ENCODE measurements at regions not wholly inside any gene's neighbourhood (a gene's known extent, or its start where the extent isn't known, plus 50 kb on each side); places are given as distances from the start of the nearest gene placed in this dataset.

- no peaks in the 10 kb centered on the region for H3K27me3 ChIP-seq
- H3K9me3 ChIP-seq (ENCODE audit: low read depth): no peaks in the 10 kb centered on the region
- DNase-seq (ENCODE audit: low spot score): no peak
- no peaks in the 10 kb centered on the region for H4K20me1 ChIP-seq (ENCODE audit: insufficient read depth, poor library complexity, severe bottlenecking)
- 94% methylated on average over 6 of the region's 6 CpGs for WGBS (ENCODE audit: low lambda C conversion rate, missing lambda C conversion rate)
- H3K36me3 ChIP-seq (replicated peaks; ENCODE audit: insufficient read depth, low read depth): no peaks in the 10 kb centered on the region
- H3K4me2 ChIP-seq: no peak overlapping the region
- no peaks in the 10 kb centered on the region for H3K79me2 ChIP-seq
- peaks cover 4% of the 10 kb centered on the region for H3K4me1 ChIP-seq (ENCODE audit: insufficient read depth)
- H2AFZ ChIP-seq: no peak overlapping the region
- no peak overlapping the region for H3K27ac ChIP-seq
- no peaks in the 10 kb centered on the region for H3K9me2 ChIP-seq (replicated peaks; ENCODE audit: insufficient read depth)
- H3K4me3 ChIP-seq: no peak overlapping the region
- TF ChIP-seq EZH2 (IDR thresholded peaks at IDR 0.05; ENCODE audit: borderline replicate concordance) (no peak), EZH2phosphoT487 (IDR thresholded peaks at IDR 0.05; ENCODE audit: low read depth, severe bottlenecking, unreplicated experiment) (no peak), CTCF (IDR thresholded peaks at IDR 0.05; ENCODE audit: poor library complexity) (no peak)
Measured at GRCh38 chr15:70262591-70263274, 165.0 kb upstream of the TLE3 start.

- Histone ChIP-seq H3K36me3 (replicated peaks; ENCODE audit: insufficient read depth, low read depth) (no peaks in the 10 kb centered on the region), H4K20me1 (ENCODE audit: insufficient read depth, poor library complexity, severe bottlenecking) (no peaks in the 10 kb centered on the region), H3K4me1 (ENCODE audit: insufficient read depth) (peaks cover 4% of the 10 kb centered on the region), H2AFZ (no peak overlapping the region), H3K4me2 (no peak overlapping the region), H3K27ac (no peak overlapping the region), H3K27me3 (no peaks in the 10 kb centered on the region), H3K9me3 (ENCODE audit: low read depth) (no peaks in the 10 kb centered on the region), H3K9me2 (replicated peaks; ENCODE audit: insufficient read depth) (no peaks in the 10 kb centered on the region), H3K4me3 (no peak overlapping the region), H3K79me2 (no peaks in the 10 kb centered on the region)
- TF ChIP-seq EZH2 (IDR thresholded peaks at IDR 0.05; ENCODE audit: borderline replicate concordance) (no peak), CTCF (IDR thresholded peaks at IDR 0.05; ENCODE audit: poor library complexity) (no peak), EZH2phosphoT487 (IDR thresholded peaks at IDR 0.05; ENCODE audit: low read depth, severe bottlenecking, unreplicated experiment) (no peak)
- 86% methylated on average over 2 of the region's 2 CpGs for WGBS (ENCODE audit: low lambda C conversion rate, missing lambda C conversion rate)
- no peak for DNase-seq (ENCODE audit: low spot score)
Measured at GRCh38 chr15:70262171-70262570, 164.5 kb upstream of the TLE3 start.

- DNase-seq (ENCODE audit: low spot score): no peak
- 90% methylated on average over 4 of the region's 4 CpGs for WGBS (ENCODE audit: low lambda C conversion rate, missing lambda C conversion rate)
Measured at GRCh38 chr15:70261083-70261482, 163.4 kb upstream of the TLE3 start.

More at GRCh38 chr15:70261083-70261482, 163.4 kb upstream of the TLE3 start:
- Histone ChIP-seq H3K9me2 (replicated peaks; ENCODE audit: insufficient read depth) (no peaks in the 10 kb centered on the region), H3K36me3 (replicated peaks; ENCODE audit: insufficient read depth, low read depth) (no peaks in the 10 kb centered on the region), H3K27ac (no peak overlapping the region), H2AFZ (no peak overlapping the region), H3K79me2 (no peaks in the 10 kb centered on the region), H3K4me1 (ENCODE audit: insufficient read depth) (peaks cover 4% of the 10 kb centered on the region), H3K4me2 (no peak overlapping the region), H4K20me1 (ENCODE audit: insufficient read depth, poor library complexity, severe bottlenecking) (no peaks in the 10 kb centered on the region), H3K4me3 (no peak overlapping the region), H3K27me3 (no peaks in the 10 kb centered on the region), H3K9me3 (ENCODE audit: low read depth) (no peaks in the 10 kb centered on the region)
- no peak for TF ChIP-seq EZH2phosphoT487 (IDR thresholded peaks at IDR 0.05; ENCODE audit: low read depth, severe bottlenecking, unreplicated experiment)
- no peak for TF ChIP-seq EZH2 (IDR thresholded peaks at IDR 0.05; ENCODE audit: borderline replicate concordance)
- no peak for TF ChIP-seq CTCF (IDR thresholded peaks at IDR 0.05; ENCODE audit: poor library complexity)

All from hepatocyte (in vitro differentiated cells).